HepG2 (cell line): ENCODE measurements at regions not wholly inside any gene's neighbourhood (a gene's known extent, or its start where the extent isn't known, plus 50 kb on each side); places are given as distances from the start of the nearest gene placed in this dataset.

Source experiments
- ATAC-seq: fragments of 200-7000 bp; cut with Tn5 transposase; 3 replicates; pipeline ENCODE4 v1.9.1; 2020; ENCODE audit warnings: mild to moderate bottlenecking, moderate library complexity
- BruUV-seq: library from RNA; stranded (reverse); fragments of 400-500 nt; replicated peaks from 2 replicates; lab custom pipeline; 2021; lab: Mats Ljungman, UMichigan
- CTCF ChIA-PET: fragments of 300-600 bp; formaldehyde crosslinking; extraction: SDS; loops from one replicate; lab custom pipeline; 2021; ENCODE audit warnings: low total read pairs, inconsistent platforms, low intra/inter-chr PET ratio; lab: Yijun Ruan, JAX
- POLR2A ChIA-PET: fragments of 350-600 bp; sonication (Branson Sonifier 250); formaldehyde crosslinking; loops from one replicate; lab custom pipeline; 2020; ENCODE audit warnings: antibody characterized with exemption, inconsistent platforms; lab: Yijun Ruan, JAX
- DNase-seq: peaks from one replicate; pipeline ENCODE4 v3.0.0-alpha.2; 2015; ENCODE audit warnings: low spot score
- FAIRE-seq: peaks from 3 replicates; lab custom pipeline; 2011; peaks lifted over from hg19 to GRCh38; lab: Jason Lieb, UNC
- H2AFZ ChIP-seq: one replicate; pipeline ENCODE4 v1.6.1; 2011; ENCODE audit warnings: low read length, inconsistent platforms
- H3K27ac ChIP-seq: fragments of 300-600 bp; 3 replicates; pipeline ENCODE4 v1.8.0; 2011; ENCODE audit warnings: mixed run types, mild to moderate bottlenecking, mixed read lengths, low read length, inconsistent platforms; ENCODE audit not compliant: insufficient read depth; ENCODE audit errors: extremely low read length
- H3K27me3 ChIP-seq, 2 experiments: fragments of 200-600 bp in 1 of 2; 2 replicates in 1 of 2; 3 replicates in 1 of 2; pipeline versions ENCODE4 v1.6.0 to v1.8.0; 2011; ENCODE audit warnings: low read length in 2 of 2, mild to moderate bottlenecking in 2 of 2, moderate library complexity in 2 of 2, inconsistent platforms in 1 of 2; ENCODE audit not compliant: insufficient read depth in 2 of 2, control insufficient read depth in 1 of 2
- H3K36me3 ChIP-seq, 2 experiments: fragments of 200-600 bp in 1 of 2; replicated peaks in 1 of 2; 2 replicates in 1 of 2; 3 replicates in 1 of 2; pipeline versions ENCODE4 v1.5.1 to v1.8.0; 2011; ENCODE audit warnings: low read length in 2 of 2, inconsistent platforms in 1 of 2; ENCODE audit not compliant: insufficient read depth in 2 of 2, control insufficient read depth in 1 of 2
- H3K4me1 ChIP-seq: 2 replicates; pipeline ENCODE4 v1.5.1; 2012; ENCODE audit warnings: low read length, inconsistent platforms; ENCODE audit not compliant: insufficient read depth
- H3K4me2 ChIP-seq: 2 replicates; pipeline ENCODE4 v1.6.0; 2011; ENCODE audit warnings: low read depth, low read length, inconsistent platforms
- H3K4me3 ChIP-seq, 3 experiments: fragments of 200-600 bp in 1 of 3; sonication (generic), shearing (Covaris generic) in 1 of 3; replicated peaks in 1 of 3; 2 replicates each; pipeline ENCODE4 v1.5.1; 2011 to 2016; ENCODE audit warnings: low read length in 3 of 3, inconsistent platforms in 2 of 3, low read depth in 2 of 3, mild to moderate bottlenecking in 2 of 3, control low read depth in 1 of 3, mixed read lengths in 1 of 3; ENCODE audit not compliant: insufficient read depth in 1 of 3
- H3K79me2 ChIP-seq: one replicate; pipeline ENCODE4 v1.6.1; 2011; ENCODE audit warnings: low read length, inconsistent platforms; ENCODE audit not compliant: insufficient read depth
- H3K9ac ChIP-seq: 2 replicates; pipeline ENCODE4 v1.6.0; 2011; ENCODE audit warnings: mild to moderate bottlenecking, low read depth, low read length, inconsistent platforms; ENCODE audit not compliant: insufficient read depth
- H3K9me3 ChIP-seq: 2 replicates; pipeline ENCODE4 v1.5.1; 2012; ENCODE audit warnings: mild to moderate bottlenecking, low read length
- H4K20me1 ChIP-seq: 2 replicates; pipeline ENCODE4 v1.6.0; 2011; ENCODE audit warnings: inconsistent platforms, mild to moderate bottlenecking, low read length, moderate library complexity; ENCODE audit not compliant: insufficient read depth
- AHDC1 ChIP-seq: sonication (generic); formaldehyde crosslinking; IDR thresholded peaks from 2 replicates; pipeline ENCODE4 v1.5.1; 2020; ENCODE audit warnings: mild to moderate bottlenecking, missing genetic modification reagents, borderline replicate concordance
- GTF3A ChIP-seq: sonication (generic); formaldehyde crosslinking; conservative IDR thresholded peaks from 2 replicates; pipeline ENCODE4 v1.4.0; 2020; ENCODE audit warnings: mild to moderate bottlenecking, missing genetic modification reagents
- PATZ1 ChIP-seq: sonication (generic); formaldehyde crosslinking; IDR thresholded peaks from 2 replicates; pipeline ENCODE4 v1.4.0; 2020; ENCODE audit warnings: missing genetic modification reagents
- RBAK ChIP-seq: sonication (generic); formaldehyde crosslinking; IDR thresholded peaks from 2 replicates; pipeline ENCODE4 v1.5.1; 2020; ENCODE audit warnings: mild to moderate bottlenecking, missing genetic modification reagents
- ZBTB42 ChIP-seq: sonication (generic); formaldehyde crosslinking; IDR thresholded peaks from 2 replicates; pipeline ENCODE4 v1.5.0; 2020; ENCODE audit warnings: mild to moderate bottlenecking, missing genetic modification reagents
- ZNF10 ChIP-seq: sonication (generic); formaldehyde crosslinking; IDR thresholded peaks from 2 replicates; pipeline ENCODE4 v1.4.0; 2020; ENCODE audit warnings: mild to moderate bottlenecking, low read depth, missing genetic modification reagents, borderline replicate concordance
- ZNF224 ChIP-seq: sonication (generic); formaldehyde crosslinking; IDR thresholded peaks from 2 replicates; pipeline ENCODE4 v1.5.0; 2020; ENCODE audit warnings: mild to moderate bottlenecking, missing genetic modification reagents
- ZNF549 ChIP-seq: sonication (generic); formaldehyde crosslinking; IDR thresholded peaks from 2 replicates; pipeline ENCODE4 v1.5.0; 2020; ENCODE audit warnings: missing genetic modification reagents
- ZNF615 ChIP-seq: sonication (generic); formaldehyde crosslinking; IDR thresholded peaks from 2 replicates; pipeline ENCODE4 v1.5.0; 2020; ENCODE audit warnings: mild to moderate bottlenecking, missing genetic modification reagents, borderline replicate concordance
- ZNF781 ChIP-seq: sonication (generic); formaldehyde crosslinking; IDR thresholded peaks from 2 replicates; pipeline ENCODE4 v1.5.1; 2020; ENCODE audit warnings: borderline replicate concordance, mild to moderate bottlenecking, missing genetic modification reagents; ENCODE audit errors: not compliant biosample characterization
- WGBS: methylation state at CpG from one replicate; pipeline ENCODE4 v1.1.6; 2017; ENCODE audit warnings: low lambda C conversion rate; 5-methylcytosine and 5-hydroxymethylcytosine counted together
- in situ Hi-C: cut with HindIII; loops from 2 replicates; pipeline ENCODE4 v1.10.0; 2017; ENCODE audit warnings: low pct_unique_long_range_greater_than_20kb; ENCODE audit not compliant: extremely low pct_ligation_motif_present
- intact Hi-C: fragments of 100-400 bp; cut with micrococcal nuclease; formaldehyde crosslinking; loops from one replicate; pipeline ENCODE4 v1.10.0; 2022; ENCODE audit not compliant: unreplicated experiment

- DNase-seq (no peak), ATAC-seq (no peak), FAIRE-seq (no peak)
- Histone ChIP-seq H4K20me1 (no peaks in the 10 kb centered on the region), H2AFZ (no peak overlapping the region), H3K9me3 (no peaks in the 10 kb centered on the region), H3K27ac (no peak overlapping the region), H3K4me2 (no peak overlapping the region), H3K4me1 (no peaks in the 10 kb centered on the region), H3K9ac (no peak overlapping the region), H3K27me3 (no peaks in the 10 kb centered on the region), H3K79me2 (no peaks in the 10 kb centered on the region), H3K4me3 (no peak overlapping the region), H3K36me3 (no peaks in the 10 kb centered on the region)
- CTCF ChIA-PET, result no interaction called here
- no TSS peak for BruUV-seq
- intact Hi-C loops, result no loop called here
- POLR2A ChIA-PET, result no interaction called here
- in situ Hi-C loops, result no loop called here
- WGBS, result 19% methylated on average over 6 of the region's 6 CpGs
- no peak for TF ChIP-seq ZBTB42 (CRISPR knock-in tag)
- TF ChIP-seq PATZ1, result no peak
- TF ChIP-seq RBAK (CRISPR knock-in tag), result no peak
- no peak for TF ChIP-seq ZNF615
- no peak for TF ChIP-seq ZNF10
- no peak for TF ChIP-seq AHDC1 (CRISPR knock-in tag)
- no peak for TF ChIP-seq ZNF781 (CRISPR knock-in tag)
- TF ChIP-seq ZNF549 (CRISPR knock-in tag), result no peak
- no peak for TF ChIP-seq ZNF224 (CRISPR knock-in tag)
- TF ChIP-seq GTF3A (CRISPR knock-in tag), result no peak
These were observed 731.5 kb upstream of the CDH9 start for GRCh38 chr5:27769748-27770402.
